Sigmoid colon (tissue), 4 donors: ENCODE measurements at regions not wholly inside any gene's neighbourhood (a gene's known extent, or its start where the extent isn't known, plus 50 kb on each side); places are given as distances from the start of the nearest gene placed in this dataset.

Experiments
- CTCF ChIP-seq, 4 experiments: fragments of 450-650 bp in 3 of 4; fragments of 200-600 bp in 1 of 4; IDR thresholded peaks; one replicate each; pipeline ENCODE4 v1.5.1; 2016 to 2019; ENCODE audit warnings: antibody characterized with exemption in 4 of 4, mild to moderate bottlenecking in 3 of 4, moderate library complexity in 2 of 4
- EP300 ChIP-seq, 4 donors: sonication (generic); formaldehyde crosslinking; IDR thresholded peaks; one replicate each; pipeline ENCODE4 v1.6.1; 2017; ENCODE audit warnings: antibody characterized with exemption in 4 of 4
- POLR2A ChIP-seq, 2 donors: fragments of 450-650 bp; IDR thresholded peaks; one replicate each; pipeline ENCODE4 v1.6.1; 2016; ENCODE audit warnings: antibody characterized with exemption in 2 of 2, mild to moderate bottlenecking in 2 of 2, moderate library complexity in 2 of 2
- POLR2AphosphoS5 ChIP-seq, 4 donors: sonication (generic); formaldehyde crosslinking; IDR thresholded peaks; one replicate each; pipeline ENCODE4 v1.6.1; 2017; ENCODE audit warnings: antibody characterized with exemption in 4 of 4

- no peak for TF ChIP-seq POLR2AphosphoS5 (IDR thresholded peaks at IDR 0.05)
- no peak for TF ChIP-seq CTCF (IDR thresholded peaks at IDR 0.05)
- no peak for TF ChIP-seq POLR2A (IDR thresholded peaks at IDR 0.05)
- no peak for TF ChIP-seq EP300 (IDR thresholded peaks at IDR 0.05)
These were observed 52.5 kb downstream of the PF4 start for GRCh38 chr4:73929278-73929677.
